ENCODE measurements at regions not wholly inside any gene's neighbourhood (a gene's known extent, or its start where the extent isn't known, plus 50 kb on each side); places are given as distances from the start of the nearest gene placed in this dataset.

DNA sequence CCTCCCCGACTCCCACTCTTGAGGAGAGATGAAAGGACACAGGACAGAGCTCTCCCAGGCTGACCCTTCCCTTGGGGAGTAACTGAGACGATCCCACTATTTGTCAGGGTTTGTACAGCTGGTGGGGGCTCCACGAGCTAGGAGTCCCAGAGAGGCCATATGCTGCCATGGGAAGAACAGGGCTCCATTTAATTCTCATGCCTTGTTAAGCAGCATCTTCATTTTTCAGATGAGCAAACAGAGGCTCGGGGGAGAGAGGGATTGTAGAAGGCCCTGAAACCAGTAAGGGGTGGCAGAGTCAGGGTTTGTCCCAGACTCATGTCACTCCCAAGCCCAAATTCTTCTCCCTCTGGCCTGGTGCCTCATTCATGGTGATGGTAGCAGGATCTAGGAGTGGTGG is 176.4 kb downstream of the NSG2 start:
- no peaks in the 10 kb centered on the region for H3K27me3 ChIP-seq
- WGBS, 2 donors, result 67 to 71% methylated on average over 1 to 4 of the region's 4 CpGs
- no peak for DNase-seq
- no peaks in the 10 kb centered on the region for H3K4me1 ChIP-seq
- H3K27ac ChIP-seq, result no peak overlapping the region
- H3K9me3 ChIP-seq, result peaks cover 0 to 4% (median 0%) of the 10 kb centered on the region in 3 donors
- no peaks in the 10 kb centered on the region for H3K36me3 ChIP-seq
- TF ChIP-seq POLR2A (IDR thresholded peaks at IDR 0.05) (no peak), CTCF (IDR thresholded peaks at IDR 0.05) (no peak)
- H3K4me3 ChIP-seq, result no peak overlapping the region
- intact Hi-C loops (cut with DNase I), result no loop called here

- Histone ChIP-seq H3K4me1 (no peaks in the 10 kb centered on the region), H3K27me3 (no peaks in the 10 kb centered on the region), H3K4me3 (no peak overlapping the region), H3K27ac (no peak overlapping the region), H3K36me3 (no peaks in the 10 kb centered on the region), H3K9me3 (no peaks in the 10 kb centered on the region)
- DNase-seq, result no peak
- TF ChIP-seq POLR2A (IDR thresholded peaks at IDR 0.05), result no peak
- TF ChIP-seq CTCF (IDR thresholded peaks at IDR 0.05), result no peak
- intact Hi-C loops (cut with DNase I), result no loop called here
- 69 to 76% methylated on average over 2 to 5 of the region's 5 CpGs for WGBS, 2 donors
Observed at GRCh38 chr5:174222891-174223290, 177.4 kb downstream of the NSG2 start.

- no peaks in the 10 kb centered on the region for H3K4me1 ChIP-seq
- H3K27ac ChIP-seq, result no peak overlapping the region
- no peaks in the 10 kb centered on the region for H3K9me3 ChIP-seq
- no peak for TF ChIP-seq POLR2A (IDR thresholded peaks at IDR 0.05)
- intact Hi-C loops (cut with DNase I), result no loop called here
- WGBS, 2 donors, result 73% methylated on average over 3 of the region's 12 CpGs; no CpG with 5 or more reads in 1 of the 2 donors
- H3K36me3 ChIP-seq, result no peaks in the 10 kb centered on the region
- no peaks in the 10 kb centered on the region for H3K27me3 ChIP-seq
- DNase-seq, result no peak
- no peak overlapping the region for H3K4me3 ChIP-seq
Observed at GRCh38 chr5:174223355-174223754, 177.8 kb downstream of the NSG2 start.

DNA sequence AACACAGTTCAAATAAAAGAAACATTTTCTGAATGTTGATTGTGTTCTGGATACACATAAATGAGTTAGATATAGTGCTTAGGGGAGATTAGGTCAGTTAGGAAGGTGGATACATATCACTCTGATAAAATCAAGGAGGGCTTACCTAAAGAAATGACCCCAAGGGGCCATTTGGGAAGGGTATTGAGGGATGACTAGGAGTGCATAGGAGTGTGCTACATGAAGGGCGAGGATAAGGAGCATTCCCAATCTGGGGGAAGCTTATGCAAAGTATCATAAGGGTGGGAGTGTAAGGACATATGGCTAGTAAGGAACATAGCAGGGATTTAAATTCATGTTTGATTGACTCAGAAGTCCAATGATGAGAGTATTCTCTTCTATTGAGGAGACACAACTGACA is 183.6 kb downstream of the NSG2 start:
- 50 to 94% methylated on average over 1 of the region's 1 CpG for WGBS, 2 donors
- H3K9me3 ChIP-seq, result no peaks in the 10 kb centered on the region
- no peaks in the 10 kb centered on the region for H3K4me1 ChIP-seq
- H3K4me3 ChIP-seq, result no peak overlapping the region
- no peaks in the 10 kb centered on the region for H3K27me3 ChIP-seq
- no peak for TF ChIP-seq POLR2A (IDR thresholded peaks at IDR 0.05)
- TF ChIP-seq CTCF (IDR thresholded peaks at IDR 0.05), result no peak
- intact Hi-C loops (cut with DNase I), result no loop called here
- no peak for DNase-seq
- H3K27ac ChIP-seq, result no peak overlapping the region
- no peaks in the 10 kb centered on the region for H3K36me3 ChIP-seq

GRCh38 chr5:174229514-174230370 is 184.2 kb downstream of the NSG2 start:
- WGBS, 2 donors, result 40 to 69% methylated on average over 3 of the region's 3 CpGs
- no peak for DNase-seq
- Histone ChIP-seq H3K27me3 (no peaks in the 10 kb centered on the region), H3K4me1 (no peaks in the 10 kb centered on the region), H3K36me3 (no peaks in the 10 kb centered on the region), H3K9me3 (no peaks in the 10 kb centered on the region), H3K27ac (no peak overlapping the region), H3K4me3 (no peak overlapping the region)
- intact Hi-C loops (cut with DNase I), result no loop called here
- TF ChIP-seq POLR2A (IDR thresholded peaks at IDR 0.05), result no peak
- no peak for TF ChIP-seq CTCF (IDR thresholded peaks at IDR 0.05)
